Adipose tissue (tissue), 3 donors: ENCODE measurements at regions not wholly inside any gene's neighbourhood (a gene's known extent, or its start where the extent isn't known, plus 50 kb on each side); places are given as distances from the start of the nearest gene placed in this dataset.

Experiments used
- H3K27ac ChIP-seq: one replicate; pipeline ENCODE4 v1.5.1; 2013; ENCODE audit warnings: low read depth, low read length
- whole genome bisulfite sequencing, 3 donors: extraction: QIAGEN DNeasy Blood & Tissue Kit; methylation state at CpG; one replicate each; pipeline ENCODE4 v1.1.7; 2013; 5-methylcytosine and 5-hydroxymethylcytosine counted together
- donor health status: healthy with polysubstance abuse.
- donor health status: Bipolar disorder and iron deficiency.
- donor health status: healthy.

DNA sequence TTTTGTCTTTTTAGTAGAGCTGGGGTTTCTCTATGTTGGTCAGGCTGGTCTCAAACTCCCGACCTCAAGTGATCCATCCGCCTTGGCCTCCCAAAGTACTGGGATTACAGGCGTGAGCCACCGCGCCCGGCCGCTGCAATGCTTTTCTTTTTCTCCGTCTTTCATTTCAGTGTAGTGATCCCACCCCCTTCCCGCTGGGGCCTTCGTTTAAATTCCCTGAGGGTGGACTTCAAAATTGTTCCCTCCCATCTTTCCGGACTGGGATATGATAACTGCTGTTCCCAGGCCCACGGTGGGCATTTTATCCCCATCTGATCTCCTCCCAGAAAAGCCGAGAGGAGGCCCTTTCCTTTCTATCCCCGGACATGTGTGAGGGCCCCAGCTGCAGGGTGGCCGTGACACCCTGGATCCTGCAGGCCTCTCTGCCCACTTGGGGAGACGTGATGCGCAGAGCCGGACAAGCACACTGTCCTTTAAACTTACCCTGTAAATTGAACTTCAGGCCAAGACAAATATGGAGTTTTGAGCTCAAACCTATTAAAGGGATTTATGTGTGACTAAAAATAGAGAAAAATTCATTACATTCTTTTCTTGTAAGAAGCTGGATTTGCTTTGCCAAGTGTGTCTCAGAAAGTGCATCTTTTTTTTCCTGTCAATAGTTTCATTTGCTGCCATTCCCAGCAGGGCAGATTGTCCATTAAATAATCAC, 54.5 kb upstream of the AFF3 start:
- H3K27ac ChIP-seq: no peak overlapping the region
- 79 to 89% (median 85%) methylated on average over 18 of the region's 18 CpGs for WGBS, 3 donors

DNA sequence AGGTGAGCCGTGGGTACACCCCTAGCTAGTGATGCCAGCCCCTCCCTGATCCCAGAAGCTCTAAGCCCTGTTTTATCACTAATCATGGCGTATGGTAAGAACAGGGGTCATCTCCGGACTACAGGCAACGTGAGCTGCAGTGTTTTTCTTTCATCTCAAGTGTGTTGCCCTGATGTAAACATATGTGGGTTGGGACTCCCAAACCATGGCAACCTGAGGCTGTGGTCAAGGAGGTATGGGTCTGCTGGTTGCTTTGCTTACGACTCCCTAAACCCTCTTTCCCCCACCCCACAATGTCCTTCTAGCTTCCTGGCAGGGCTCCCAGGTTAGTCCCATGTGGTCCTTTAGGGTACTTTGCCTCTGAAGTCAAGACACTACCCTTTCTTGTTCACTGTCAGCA, 53.6 kb upstream of the AFF3 start:
- 87 to 93% (median 89%) methylated on average over 5 of the region's 5 CpGs for WGBS, 3 donors
- H3K27ac ChIP-seq: no peak overlapping the region

DNA sequence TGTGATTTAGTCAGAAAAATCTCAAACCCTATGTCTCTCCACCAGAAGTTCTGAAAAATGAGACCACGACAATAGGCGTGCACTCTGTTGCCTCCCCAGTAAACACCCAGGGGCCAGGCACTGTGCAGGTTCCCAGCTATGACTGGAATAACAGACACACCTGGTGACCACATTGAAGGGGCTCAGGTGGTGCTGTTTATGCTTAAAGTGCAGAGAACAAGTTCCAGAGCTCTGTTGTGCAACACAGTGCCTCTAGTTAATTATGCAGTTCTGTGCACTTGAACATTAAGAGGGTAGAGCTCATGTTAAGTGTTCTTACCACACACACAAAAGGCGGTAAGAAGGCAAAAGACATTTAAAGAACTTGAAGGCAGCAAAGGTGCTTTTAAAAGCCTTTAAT, 52.6 kb upstream of the AFF3 start:
- 92 to 94% (median 92%) methylated on average over 3 of the region's 3 CpGs for WGBS, 3 donors
- no peak overlapping the region for H3K27ac ChIP-seq

DNA sequence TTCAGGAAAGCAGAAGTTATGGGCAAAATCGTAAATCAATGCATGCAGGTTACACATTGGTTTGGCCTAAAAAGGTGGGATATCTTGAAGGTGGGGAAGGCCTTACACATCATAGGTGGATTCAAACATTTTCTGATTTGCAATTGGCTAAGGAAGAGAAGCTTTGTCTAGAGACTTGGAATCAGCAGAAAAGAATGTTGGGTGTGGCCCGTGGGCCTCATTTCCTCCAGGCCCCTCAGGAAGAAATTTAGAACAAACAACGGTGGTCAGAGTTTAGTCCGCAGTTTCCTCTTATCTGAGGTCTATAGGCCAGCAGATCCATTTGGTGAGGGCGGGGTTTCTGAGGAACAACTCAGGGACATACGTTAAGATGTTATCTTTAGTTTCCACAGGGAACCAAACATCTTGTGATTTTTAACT, 50.9 kb upstream of the AFF3 start:
- WGBS, 3 donors: 44 to 66% (median 50%) methylated on average over 6 of the region's 6 CpGs
- H3K27ac ChIP-seq: no peak overlapping the region

DNA sequence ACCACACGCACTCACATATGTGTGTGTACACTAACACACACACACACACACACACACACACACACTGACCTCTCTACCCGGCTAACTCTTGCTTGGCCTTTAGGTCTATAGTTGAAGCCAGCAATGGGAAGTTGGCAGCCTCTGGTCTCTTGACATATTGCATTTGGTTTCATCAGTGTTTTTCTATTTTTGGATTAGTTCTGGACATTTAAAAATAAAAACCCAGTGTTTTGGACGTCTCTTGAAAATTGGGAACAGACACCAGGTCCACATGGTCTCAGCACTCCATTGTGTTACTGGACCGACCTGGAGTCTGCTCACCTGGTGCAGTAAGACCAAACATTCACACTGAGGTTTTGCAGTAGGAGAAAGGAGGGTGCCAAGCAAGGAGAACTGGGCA, 50.4 kb upstream of the AFF3 start:
- H3K27ac ChIP-seq: no peak overlapping the region
- 58 to 71% (median 64%) methylated on average over 4 of the region's 4 CpGs for WGBS, 3 donors

DNA sequence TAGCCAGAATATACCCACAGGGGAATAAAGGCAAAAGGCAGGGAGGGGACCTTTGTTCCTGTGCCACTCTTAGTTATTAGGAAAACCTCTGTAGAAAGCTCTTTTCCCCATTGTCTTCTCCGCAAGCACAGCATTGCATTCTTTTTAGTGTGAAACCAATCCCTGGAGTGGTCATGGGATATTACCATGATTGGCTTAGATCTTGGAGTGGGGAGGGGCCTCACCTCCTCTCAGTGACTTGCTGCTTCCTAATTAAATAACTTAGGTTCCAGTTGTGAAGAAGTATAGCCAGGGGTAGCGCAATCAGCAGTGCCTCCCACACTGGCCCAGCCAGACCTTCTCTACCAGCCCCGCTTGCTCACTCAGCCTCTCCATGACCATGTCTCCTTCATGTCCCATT, 49.9 kb upstream of the AFF3 start:
- 90 to 97% (median 96%) methylated on average over 3 of the region's 3 CpGs for WGBS, 3 donors
- no peak overlapping the region for H3K27ac ChIP-seq
